GM19324 (cell line): ENCODE measurements at regions not wholly inside any gene's neighbourhood (a gene's known extent, or its start where the extent isn't known, plus 50 kb on each side); places are given as distances from the start of the nearest gene placed in this dataset.
"Not testable (repeated sequence)": the region's sequence is repeated elsewhere in the genome, so short reads cannot be mapped to it uniquely, and the experiment has no call there.

Experiments
- ATAC-seq: cut with Tn5 transposase; IDR thresholded peaks from one replicate; pipeline ENCODE4 v1.9.1; 2021; ENCODE audit warnings: mild to moderate bottlenecking, moderate library complexity; ENCODE audit not compliant: unreplicated experiment, low FRiP score

DNA sequence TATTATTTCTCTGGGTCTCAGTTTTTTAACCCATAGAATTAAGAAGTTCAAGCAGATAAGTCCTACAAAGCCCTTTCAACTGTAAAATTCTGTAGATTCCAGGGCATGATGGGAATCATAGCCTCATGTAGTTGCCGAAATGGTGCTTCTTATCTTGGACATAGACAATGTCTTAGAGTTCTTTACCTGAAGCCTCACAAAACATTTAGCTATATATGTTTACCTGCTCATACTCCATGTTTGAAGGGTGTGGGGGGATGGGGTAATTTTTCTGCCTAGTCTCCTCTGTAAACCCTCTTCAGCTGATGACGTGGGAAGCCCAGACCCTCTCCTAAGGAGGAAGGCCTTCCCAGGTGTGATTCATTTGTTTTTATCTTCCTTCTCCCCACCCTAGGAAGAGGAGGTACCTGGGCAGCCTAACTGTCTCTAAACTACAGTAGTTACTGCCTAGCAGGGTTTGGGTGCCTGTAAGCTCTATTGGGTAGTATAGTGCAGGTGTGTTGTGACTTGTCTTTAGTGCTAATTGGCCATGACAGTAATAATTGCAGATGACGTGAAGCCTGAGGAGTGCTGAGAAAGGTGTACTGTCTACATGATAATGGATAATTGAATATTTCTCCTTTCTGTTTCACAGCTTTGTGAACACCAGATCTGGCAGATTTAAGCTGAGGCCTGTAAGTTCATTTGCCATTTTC, 230.8 kb downstream of the TFAP2B start:
- no peak for ATAC-seq

DNA sequence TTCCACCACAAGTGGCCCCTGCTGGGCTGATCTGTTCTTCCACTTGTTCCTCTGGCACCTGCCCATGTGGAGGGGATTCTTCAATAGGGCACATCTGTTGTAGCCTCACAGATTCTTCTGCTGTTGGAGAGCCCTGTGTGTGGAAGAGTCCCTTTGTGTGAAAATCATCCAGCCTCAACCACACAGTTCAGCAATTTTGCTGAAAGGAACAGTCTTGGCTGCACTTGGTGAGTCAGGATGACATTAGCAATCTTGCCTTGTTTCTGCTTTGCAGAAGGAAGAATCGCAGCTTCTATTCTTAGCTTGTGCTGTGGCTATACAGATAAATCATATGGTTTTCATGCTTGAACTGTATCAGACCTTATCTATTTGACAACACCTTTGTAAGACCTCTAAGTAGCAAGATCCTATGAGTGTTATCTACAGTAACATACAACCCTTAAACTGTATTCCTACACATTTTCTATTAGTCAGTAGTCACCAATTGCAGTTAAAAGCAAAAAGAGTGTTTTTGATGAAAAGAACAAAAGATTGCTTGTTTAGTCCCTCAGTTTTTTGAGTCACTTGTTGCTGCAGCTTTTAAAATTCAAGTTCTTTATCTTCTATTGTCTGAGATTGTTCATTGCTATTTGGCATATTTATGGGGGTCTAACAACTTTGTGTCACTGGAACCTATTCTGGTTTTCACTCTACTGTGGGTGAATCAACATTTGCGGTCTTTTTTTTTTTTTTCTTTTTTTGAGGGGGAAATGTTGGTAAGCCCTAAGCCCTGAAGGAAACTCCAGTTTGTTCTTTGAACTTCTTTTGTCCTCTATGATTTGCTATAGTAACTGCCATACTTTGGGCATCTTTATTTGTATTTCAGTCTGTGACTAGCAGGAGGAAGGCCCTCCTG, 231.6 kb downstream of the TFAP2B start:
- no peak for ATAC-seq

DNA sequence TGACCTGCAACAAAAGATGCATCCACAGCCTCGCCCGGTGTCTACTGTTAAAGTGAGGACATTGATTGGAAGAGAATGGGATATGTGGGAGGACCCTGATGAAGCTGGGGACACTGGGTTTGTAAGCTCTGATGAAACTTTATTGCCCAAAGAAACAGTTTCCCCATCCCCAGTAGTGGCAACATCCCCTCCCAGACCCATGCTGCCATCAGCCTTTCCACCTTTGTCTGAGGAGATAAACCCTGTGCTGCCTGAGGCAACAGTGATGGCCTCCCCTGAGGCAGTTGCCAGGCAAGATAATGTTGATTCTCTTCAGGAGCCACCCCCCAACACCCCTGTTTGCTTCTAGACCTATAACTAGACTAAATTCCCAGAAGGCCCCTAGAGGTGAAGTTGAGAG, 234.0 kb downstream of the TFAP2B start:
- not testable (repeated sequence) for ATAC-seq

DNA sequence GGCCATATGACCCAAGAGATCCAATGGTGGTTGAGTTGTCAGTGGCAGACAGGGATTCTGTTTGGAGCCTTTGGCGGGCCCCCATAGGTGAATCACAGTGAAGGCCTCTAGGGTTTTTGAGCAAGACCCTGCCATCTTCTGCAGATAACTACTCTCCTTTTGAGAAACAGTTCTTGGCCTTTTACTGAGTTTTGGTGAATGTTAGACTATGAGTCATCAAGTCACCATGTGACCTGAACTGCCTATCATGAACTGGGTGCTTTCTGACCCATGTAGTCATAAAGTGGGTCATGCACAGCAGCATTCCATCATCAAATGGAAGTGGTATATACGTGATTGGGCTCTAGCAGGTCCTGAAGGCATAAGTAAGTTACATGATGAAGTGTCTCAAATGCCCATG, 236.6 kb downstream of the TFAP2B start:
- ATAC-seq, result not testable (repeated sequence)

DNA sequence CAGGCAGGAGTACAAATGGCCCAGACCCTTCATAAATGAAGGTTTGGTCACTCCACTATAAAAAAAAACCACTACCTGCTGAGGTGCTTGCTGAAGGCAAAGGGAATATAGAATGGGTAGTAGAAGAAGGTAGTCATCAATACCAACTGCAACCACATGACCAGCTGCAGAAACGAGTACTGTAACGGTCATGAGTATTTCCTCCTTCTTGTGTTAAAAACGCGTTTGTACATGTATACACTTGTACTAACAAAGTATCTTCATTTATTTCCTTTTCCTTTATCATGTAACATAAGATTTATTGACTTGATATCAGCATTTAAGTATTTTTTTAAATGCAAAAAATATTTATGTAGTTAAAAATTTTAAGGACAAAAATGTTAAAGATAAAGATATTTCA, 238.6 kb downstream of the TFAP2B start:
- ATAC-seq, result no peak

DNA sequence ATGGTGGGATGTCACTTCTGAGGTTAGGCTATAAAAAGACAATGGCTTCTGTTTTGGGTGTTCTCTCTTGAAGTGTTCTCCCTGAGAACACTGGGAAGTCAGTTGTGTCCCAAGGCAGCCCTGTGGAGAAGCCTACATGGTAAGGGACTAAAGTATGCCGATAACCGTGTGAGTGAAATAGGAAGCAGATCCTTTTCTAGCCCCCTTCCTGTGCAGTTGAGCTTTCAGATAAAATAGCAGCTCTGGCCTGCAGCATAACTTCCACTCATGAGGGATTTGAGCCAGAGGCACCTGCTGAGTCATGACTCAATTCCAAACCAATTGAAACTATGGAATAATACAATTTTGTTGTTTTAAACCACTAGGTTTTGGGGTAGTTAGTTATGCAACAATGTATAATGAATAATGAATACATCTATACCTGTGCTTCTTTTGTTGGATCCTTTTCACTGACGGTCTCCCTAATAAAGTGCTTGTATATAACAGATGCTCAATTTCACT, 241.6 kb downstream of the TFAP2B start:
- no peak for ATAC-seq

DNA sequence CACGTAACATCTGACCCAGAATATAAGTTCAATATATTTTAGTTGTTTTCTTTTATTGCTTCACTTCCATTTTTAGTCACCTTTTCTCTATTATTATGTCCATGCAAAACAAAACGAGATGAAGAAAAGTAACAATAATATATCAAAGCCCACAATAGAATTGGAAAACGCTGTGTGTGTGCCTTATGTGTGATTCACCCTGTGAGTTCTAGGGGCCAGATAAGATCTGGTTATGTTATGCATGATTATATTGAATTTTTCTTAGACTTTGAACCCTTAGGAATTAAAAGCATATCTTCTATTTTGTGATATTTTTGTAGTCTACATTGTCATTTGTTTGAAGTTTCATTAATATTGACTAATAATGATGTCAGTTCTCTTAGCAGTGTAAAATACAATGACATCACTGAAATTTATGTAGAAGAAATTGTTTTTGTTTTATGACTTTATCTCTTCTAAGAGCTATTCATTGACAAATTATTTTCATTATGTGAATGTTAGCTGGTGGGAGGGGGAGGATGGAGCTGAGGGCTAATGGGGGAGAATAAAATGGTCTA, 243.6 kb downstream of the TFAP2B start:
- no peak for ATAC-seq

- ATAC-seq, result no peak
Measured at GRCh38 chr6:51077821-51078518, 259.3 kb downstream of the TFAP2B start.

GRCh38 chr6:51090343-51090742, 271.7 kb downstream of the TFAP2B start:
- ATAC-seq, result no peak

DNA sequence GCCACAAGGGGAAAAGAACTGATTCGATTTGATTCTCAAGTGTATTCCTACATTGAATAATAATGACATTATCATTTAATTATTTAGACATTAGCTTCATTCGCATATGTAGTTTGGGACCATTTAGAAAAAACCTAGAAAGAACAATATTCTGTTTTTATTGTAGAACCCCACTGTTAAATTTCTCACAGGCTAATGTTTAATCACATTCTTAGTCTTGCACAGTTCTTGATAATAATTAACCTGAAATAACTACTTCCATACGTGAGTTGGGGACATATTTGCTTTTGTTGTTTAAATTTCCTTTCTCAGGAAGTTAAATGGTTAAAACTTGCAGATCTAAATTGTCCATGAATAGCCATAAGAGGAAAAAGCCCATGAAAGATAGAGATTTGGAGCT, 275.2 kb downstream of the TFAP2B start:
- no peak for ATAC-seq

- no peak for ATAC-seq
Measured at GRCh38 chr6:51094271-51094670, 275.6 kb downstream of the TFAP2B start.

- no peak for ATAC-seq
Measured at GRCh38 chr6:51098246-51098645, 279.6 kb downstream of the TFAP2B start.

DNA sequence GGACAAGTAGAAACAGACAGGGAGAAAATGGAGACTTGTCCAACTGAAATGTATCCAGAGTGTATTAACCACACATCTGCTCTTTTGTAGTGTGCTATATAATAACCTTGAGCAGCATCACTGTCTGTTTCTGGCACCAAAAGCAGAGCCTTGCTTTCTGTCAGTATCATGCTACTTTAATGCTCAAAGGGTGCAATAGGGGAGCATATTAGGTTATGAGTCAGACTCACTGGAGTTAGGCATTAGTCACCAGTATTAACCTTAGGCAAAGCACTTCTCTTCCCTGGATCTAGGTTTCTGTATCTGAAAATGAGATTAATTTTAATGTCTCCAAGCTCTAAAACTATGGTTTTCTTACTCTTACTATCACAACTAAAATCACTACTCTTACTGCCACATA, 280.1 kb downstream of the TFAP2B start:
- no peak for ATAC-seq

DNA sequence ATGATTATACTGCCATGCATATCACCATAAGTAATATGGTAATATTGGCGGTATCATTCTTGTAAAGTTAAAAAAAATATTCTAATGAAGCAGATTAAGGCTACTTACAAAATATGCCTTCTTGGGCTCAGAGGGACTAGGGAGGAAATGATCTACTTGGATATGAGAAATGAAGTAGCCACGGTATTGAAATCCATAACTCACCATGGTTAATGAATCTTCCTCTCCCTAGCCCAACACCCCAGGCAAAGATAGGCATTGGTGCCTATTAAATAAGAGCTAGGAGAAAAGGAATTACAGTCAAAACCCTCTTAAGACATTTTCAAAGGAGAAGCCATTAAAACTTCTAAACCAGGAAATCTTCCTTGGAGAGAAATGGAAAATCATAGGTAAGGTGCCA, 280.5 kb downstream of the TFAP2B start:
- no peak for ATAC-seq

- ATAC-seq, result no peak
Measured at GRCh38 chr6:51105357-51105756, 286.7 kb downstream of the TFAP2B start.

DNA sequence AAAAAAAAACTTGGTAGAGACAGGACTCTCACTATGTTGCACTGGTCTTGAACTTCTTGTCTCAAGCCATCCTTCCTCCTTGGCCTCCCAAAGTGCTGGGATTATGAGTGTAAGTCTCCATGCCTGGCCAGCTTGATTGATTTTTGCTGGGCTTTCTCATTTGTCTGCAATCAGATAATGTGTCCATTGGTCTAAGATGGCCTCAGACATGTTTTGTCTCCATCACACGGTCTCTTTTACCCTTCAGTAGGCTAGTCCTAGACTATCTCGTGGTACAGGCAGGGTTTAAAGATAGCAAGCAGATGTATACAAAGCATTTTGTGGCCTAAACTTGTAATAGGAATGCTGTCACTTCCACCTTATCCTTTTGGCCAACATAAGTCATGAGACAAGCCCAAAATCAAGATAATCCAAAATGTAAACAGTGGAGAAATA, 289.1 kb downstream of the TFAP2B start:
- no peak for ATAC-seq

- ATAC-seq, result no peak
Measured at GRCh38 chr6:51108563-51109234, 290.0 kb downstream of the TFAP2B start.

- ATAC-seq, result no peak
Measured at GRCh38 chr6:51112731-51113130, 294.1 kb downstream of the TFAP2B start.

DNA sequence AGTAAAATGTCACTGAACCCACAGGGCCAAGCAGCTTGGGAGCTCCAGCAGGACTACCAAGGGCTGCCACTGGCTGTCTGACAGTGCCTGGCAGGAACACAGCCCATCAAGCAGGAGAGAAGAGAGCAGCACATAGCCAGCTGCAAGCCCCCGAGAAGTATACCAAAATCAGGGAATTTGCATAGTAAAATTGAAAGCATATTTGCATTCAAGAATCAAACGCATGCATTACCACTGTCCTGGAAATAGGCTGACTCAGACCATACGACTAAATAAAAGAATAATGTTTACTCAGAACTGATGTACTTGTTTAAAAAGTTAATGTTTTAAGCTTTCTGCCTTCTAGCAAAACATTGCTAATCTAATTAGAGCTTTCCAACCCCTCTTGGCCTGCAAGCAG, 298.1 kb downstream of the TFAP2B start:
- ATAC-seq, result no peak

GRCh38 chr6:51118792-51119191, 300.1 kb downstream of the TFAP2B start:
- no peak for ATAC-seq
